T47D (cell line): ENCODE measurements at regions not wholly inside any gene's neighbourhood (a gene's known extent, or its start where the extent isn't known, plus 50 kb on each side); places are given as distances from the start of the nearest gene placed in this dataset.

Experiments
- DNase-seq, 2 experiments: peaks; one replicate each; pipeline versions ENCODE4 v3.0.0 to v3.0.0-alpha.2; 2011 to 2012; ENCODE audit warnings: low read depth in 1 of 2, low spot score in 1 of 2
- JUND ChIP-seq: IDR thresholded peaks from 2 replicates; pipeline ENCODE4 v1.6.1; 2012; ENCODE audit warnings: low read depth
- in situ Hi-C: cut with HindIII; loops from 2 replicates; pipeline ENCODE4 v1.10.0; 2016; ENCODE audit warnings: low sequenced_read_pairs, low pct_unique_long_range_greater_than_20kb

GRCh38 chr1:4854367-4854766 is 200.0 kb downstream of the AJAP1 start:
- no peak for TF ChIP-seq JUND
- in situ Hi-C loops: no loop called here
- DNase-seq: no peak

- DNase-seq: no peak
- in situ Hi-C loops: no loop called here
- TF ChIP-seq JUND: no peak
These were observed 199.5 kb downstream of the AJAP1 start for GRCh38 chr1:4853904-4854303.

- in situ Hi-C loops: no loop called here
- no peak for DNase-seq
- no peak for TF ChIP-seq JUND
These were observed 197.1 kb downstream of the AJAP1 start for GRCh38 chr1:4851385-4852065.

GRCh38 chr1:4848431-4848830 is 194.0 kb downstream of the AJAP1 start:
- in situ Hi-C loops: no loop called here
- no peak for DNase-seq
- TF ChIP-seq JUND: no peak

GRCh38 chr1:4847711-4848110 is 193.3 kb downstream of the AJAP1 start:
- in situ Hi-C loops: no loop called here
- DNase-seq: no peak
- TF ChIP-seq JUND: no peak
